GM06990 (cell line): ENCODE measurements at regions not wholly inside any gene's neighbourhood (a gene's known extent, or its start where the extent isn't known, plus 50 kb on each side); places are given as distances from the start of the nearest gene placed in this dataset.

Experiments
- DNase-seq: peaks from one replicate; pipeline ENCODE4 v3.0.0-alpha.2; 2011; ENCODE audit not compliant: insufficient read length; ENCODE audit errors: extremely low read depth
- H3K27me3 ChIP-seq: replicated peaks from 2 replicates; pipeline ENCODE4 v1.6.0; 2011; ENCODE audit warnings: low read length; ENCODE audit not compliant: control insufficient read depth, insufficient read depth
- H3K36me3 ChIP-seq: 2 replicates; pipeline ENCODE4 v1.5.1; 2011; ENCODE audit warnings: low read length; ENCODE audit not compliant: control insufficient read depth, insufficient read depth
- H3K4me3 ChIP-seq: replicated peaks from 2 replicates; pipeline ENCODE4 v1.5.1; 2011; ENCODE audit warnings: low read depth, mild to moderate bottlenecking, control low read depth, low read length
- CTCF ChIP-seq: IDR thresholded peaks from 2 replicates; pipeline ENCODE4 v1.5.1; 2011; ENCODE audit warnings: low read length, control low read depth, mild to moderate bottlenecking, inconsistent platforms; ENCODE audit not compliant: insufficient read depth, poor library complexity, severe bottlenecking

GRCh38 chr21:24272521-24272938 is 1334.8 kb downstream of the MRPL39 start:
- DNase-seq: no peak
- H3K27me3 ChIP-seq: no peaks in the 10 kb centered on the region
- TF ChIP-seq CTCF: no peak

GRCh38 chr21:24265987-24266386 is 1341.3 kb downstream of the MRPL39 start:
- H3K4me3 ChIP-seq: no peak overlapping the region
- no peak for DNase-seq
- H3K36me3 ChIP-seq: no peaks in the 10 kb centered on the region
- no peak for TF ChIP-seq CTCF
- H3K27me3 ChIP-seq: no peaks in the 10 kb centered on the region

More at GRCh38 chr21:24272521-24272938, 1334.8 kb downstream of the MRPL39 start:
- Histone ChIP-seq H3K36me3 (no peaks in the 10 kb centered on the region), H3K4me3 (no peak overlapping the region)

GRCh38 chr21:24260751-24261150 is 1346.5 kb downstream of the MRPL39 start:
- H3K36me3 ChIP-seq: no peaks in the 10 kb centered on the region
- no peaks in the 10 kb centered on the region for H3K27me3 ChIP-seq
- no peak for TF ChIP-seq CTCF
- no peak overlapping the region for H3K4me3 ChIP-seq
- no peak for DNase-seq

GRCh38 chr21:24259241-24259640 is 1348.0 kb downstream of the MRPL39 start:
- Histone ChIP-seq H3K27me3 (no peaks in the 10 kb centered on the region), H3K36me3 (no peaks in the 10 kb centered on the region), H3K4me3 (no peak overlapping the region)
- DNase-seq: no peak
- no peak for TF ChIP-seq CTCF

GRCh38 chr21:24255591-24255990 is 1351.7 kb downstream of the MRPL39 start:
- no peak for TF ChIP-seq CTCF
- DNase-seq: no peak
- H3K27me3 ChIP-seq: no peaks in the 10 kb centered on the region
- H3K4me3 ChIP-seq: no peak overlapping the region
- H3K36me3 ChIP-seq: no peaks in the 10 kb centered on the region

GRCh38 chr21:24225431-24225830 is 1381.8 kb downstream of the MRPL39 start:
- Histone ChIP-seq H3K27me3 (no peaks in the 10 kb centered on the region), H3K4me3 (no peak overlapping the region), H3K36me3 (no peaks in the 10 kb centered on the region)
- no peak for DNase-seq
- no peak for TF ChIP-seq CTCF
